ENCODE measurements at regions not wholly inside any gene's neighbourhood (a gene's known extent, or its start where the extent isn't known, plus 50 kb on each side); places are given as distances from the start of the nearest gene placed in this dataset.

GRCh38 chr12:102539651-102540553 lies 59.5 kb upstream of the IGF1 start:
- no peak for TF ChIP-seq POLR2A (IDR thresholded peaks at IDR 0.05; ENCODE audit: low read depth, low read length)
- TF ChIP-seq POLR2AphosphoS5 (IDR thresholded peaks at IDR 0.05; ENCODE audit: low read depth, low read length) = no peak

Measured in GM12891 (cell line).